GM12891 (cell line): ENCODE measurements at regions not wholly inside any gene's neighbourhood (a gene's known extent, or its start where the extent isn't known, plus 50 kb on each side); places are given as distances from the start of the nearest gene placed in this dataset.

Experiments used
- POLR2A ChIP-seq: IDR thresholded peaks from 2 replicates; pipeline ENCODE4 v1.6.1; 2011; ENCODE audit warnings: low read depth, low read length, control low read depth
- POLR2AphosphoS5 ChIP-seq: IDR thresholded peaks from 2 replicates; pipeline ENCODE4 v1.6.1; 2011; ENCODE audit warnings: low read depth, low read length, control low read depth
- TAF1 ChIP-seq: IDR thresholded peaks from 2 replicates; pipeline ENCODE4 v1.6.1; 2011; ENCODE audit warnings: low read depth, low read length, control low read depth

- TF ChIP-seq POLR2A: no peak
- no peak for TF ChIP-seq POLR2AphosphoS5
- no peak for TF ChIP-seq TAF1
Observed at GRCh38 chr9:1538301-1538700, 476.8 kb upstream of the SMARCA2 start.
